ENCODE measurements at regions not wholly inside any gene's neighbourhood (a gene's known extent, or its start where the extent isn't known, plus 50 kb on each side); places are given as distances from the start of the nearest gene placed in this dataset.

DNA sequence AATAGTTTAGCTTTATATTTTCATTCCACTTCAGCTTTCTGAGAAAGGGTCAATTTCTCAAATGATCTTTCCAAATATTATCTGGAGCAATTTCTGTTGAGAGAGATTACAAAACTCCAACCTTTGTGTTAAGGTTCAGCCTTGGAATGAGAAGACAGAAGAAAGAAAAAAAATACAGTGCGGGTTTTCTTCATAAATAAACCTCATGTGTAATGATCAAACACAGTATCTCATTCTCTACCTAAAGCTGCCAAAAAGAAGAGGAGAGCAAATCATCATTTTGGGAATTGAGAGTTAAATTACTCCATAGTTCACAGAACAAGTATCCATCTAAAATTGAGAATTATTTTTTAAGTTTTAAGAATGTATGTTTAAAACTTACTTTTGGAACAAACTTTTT, 420.5 kb downstream of the KLF5 start:
- TF ChIP-seq POLR2A (IDR thresholded peaks at IDR 0.05) (no peak), CTCF (IDR thresholded peaks at IDR 0.05) (no peak)
- Histone ChIP-seq H3K27me3 (no peaks in the 10 kb centered on the region), H3K4me1 (replicated peaks in 1 of 2) (no peaks in the 10 kb centered on the region), H3K4me3 (no peak overlapping the region), H3K9me3 (replicated peaks in 1 of 3) (no peaks in the 10 kb centered on the region), H3K27ac (no peak overlapping the region), H3K36me3 (replicated peaks in 1 of 2) (no peaks in the 10 kb centered on the region)
- DNase-seq = no peak
- WGBS, 4 donors = 40 to 75% (median 55%) methylated on average over 1 of the region's 1 CpG
- intact Hi-C loops (cut with DNase I) = no loop called here

- intact Hi-C loops (cut with DNase I) = no loop called here
- H3K36me3 ChIP-seq (replicated peaks in 1 of 2) = no peaks in the 10 kb centered on the region
- H3K4me3 ChIP-seq = no peak overlapping the region
- DNase-seq = no peak
- no peaks in the 10 kb centered on the region for H3K9me3 ChIP-seq (replicated peaks in 1 of 3)
- 73 to 82% (median 80%) methylated on average over 3 of the region's 3 CpGs for WGBS, 4 donors
- TF ChIP-seq POLR2A (IDR thresholded peaks at IDR 0.05) (no peak), CTCF (IDR thresholded peaks at IDR 0.05) (no peak)
- no peaks in the 10 kb centered on the region for H3K27me3 ChIP-seq
- no peaks in the 10 kb centered on the region for H3K4me1 ChIP-seq (replicated peaks in 1 of 2)
- no peak overlapping the region for H3K27ac ChIP-seq
Measured at GRCh38 chr13:73477441-73477840, 418.6 kb downstream of the KLF5 start.

- DNase-seq = no peak
- Histone ChIP-seq H3K4me3 (no peak overlapping the region), H3K27ac (no peak overlapping the region), H3K36me3 (replicated peaks in 1 of 2) (no peaks in the 10 kb centered on the region), H3K4me1 (replicated peaks in 1 of 2) (no peaks in the 10 kb centered on the region), H3K27me3 (no peaks in the 10 kb centered on the region), H3K9me3 (replicated peaks in 1 of 3) (no peaks in the 10 kb centered on the region)
- WGBS, 4 donors = 85 to 94% (median 89%) methylated on average over 2 of the region's 2 CpGs
- TF ChIP-seq CTCF (IDR thresholded peaks at IDR 0.05) (no peak), POLR2A (IDR thresholded peaks at IDR 0.05) (no peak)
- intact Hi-C loops (cut with DNase I) = no loop called here
Measured at GRCh38 chr13:73473016-73473415, 414.2 kb downstream of the KLF5 start.

DNA sequence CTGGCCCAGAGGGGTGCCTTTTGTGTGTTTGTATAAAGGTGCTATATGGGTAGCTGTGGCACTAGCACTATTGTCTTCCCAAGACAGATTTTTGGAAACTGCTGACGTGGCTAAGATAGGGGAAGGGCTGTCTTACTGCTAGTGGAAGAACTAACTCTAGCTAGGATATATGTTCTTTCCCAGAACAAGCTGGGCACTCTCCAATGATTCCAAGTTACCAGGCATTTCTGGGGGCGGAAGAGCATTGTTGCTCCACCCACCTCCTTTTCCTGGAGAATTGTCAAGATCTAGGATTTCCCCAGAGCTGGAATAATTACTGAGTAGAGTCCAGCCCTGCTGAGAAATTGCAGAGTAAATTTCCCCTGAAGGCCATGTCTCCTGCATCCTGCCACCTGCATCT, 408.3 kb downstream of the KLF5 start:
- no peaks in the 10 kb centered on the region for H3K36me3 ChIP-seq (replicated peaks in 1 of 2)
- H3K27me3 ChIP-seq = no peaks in the 10 kb centered on the region
- H3K9me3 ChIP-seq (replicated peaks in 1 of 3) = no peaks in the 10 kb centered on the region
- no peak overlapping the region for H3K27ac ChIP-seq
- no peak overlapping the region for H3K4me3 ChIP-seq
- H3K4me1 ChIP-seq (replicated peaks in 1 of 2) = no peaks in the 10 kb centered on the region
- WGBS, 4 donors = 49 to 75% (median 60%) methylated on average over 1 to 2 of the region's 2 CpGs
- TF ChIP-seq POLR2A (IDR thresholded peaks at IDR 0.05) (no peak), CTCF (IDR thresholded peaks at IDR 0.05) (no peak)
- DNase-seq = no peak
- intact Hi-C loops (cut with DNase I) = no loop called here
